ENCODE measurements at regions not wholly inside any gene's neighbourhood (a gene's known extent, or its start where the extent isn't known, plus 50 kb on each side); places are given as distances from the start of the nearest gene placed in this dataset.

GRCh38 chr11:116647305-116648080 lies 125.3 kb downstream of the BUD13 start:
- no peak for ATAC-seq
- TF ChIP-seq ZFP3 (CRISPR knock-in tag; IDR thresholded peaks at IDR 0.05) (no peak), SNAI2 (CRISPR knock-in tag; IDR thresholded peaks at IDR 0.05) (no peak), OSR1 (CRISPR knock-in tag; IDR thresholded peaks at IDR 0.05) (no peak), TOX (CRISPR knock-in tag; IDR thresholded peaks at IDR 0.05; ENCODE audit: borderline replicate concordance) (no peak), ARNTL (CRISPR knock-in tag; IDR thresholded peaks at IDR 0.05; ENCODE audit: borderline replicate concordance, low read depth) (no peak), RARB (CRISPR knock-in tag; IDR thresholded peaks at IDR 0.05) (no peak), ESRRG (CRISPR knock-in tag; IDR thresholded peaks at IDR 0.05) (no peak), ISL1 (CRISPR knock-in tag; IDR thresholded peaks at IDR 0.05) (no peak), GLIS3 (CRISPR knock-in tag; IDR thresholded peaks at IDR 0.05) (no peak), BACH2 (CRISPR knock-in tag; IDR thresholded peaks at IDR 0.05; ENCODE audit: borderline replicate concordance) (no peak), ZC3H10 (CRISPR knock-in tag; IDR thresholded peaks at IDR 0.05) (no peak), PPARA (CRISPR knock-in tag; IDR thresholded peaks at IDR 0.05; ENCODE audit: borderline replicate concordance) (no peak)
- TF ChIP-seq, protein P1, sequence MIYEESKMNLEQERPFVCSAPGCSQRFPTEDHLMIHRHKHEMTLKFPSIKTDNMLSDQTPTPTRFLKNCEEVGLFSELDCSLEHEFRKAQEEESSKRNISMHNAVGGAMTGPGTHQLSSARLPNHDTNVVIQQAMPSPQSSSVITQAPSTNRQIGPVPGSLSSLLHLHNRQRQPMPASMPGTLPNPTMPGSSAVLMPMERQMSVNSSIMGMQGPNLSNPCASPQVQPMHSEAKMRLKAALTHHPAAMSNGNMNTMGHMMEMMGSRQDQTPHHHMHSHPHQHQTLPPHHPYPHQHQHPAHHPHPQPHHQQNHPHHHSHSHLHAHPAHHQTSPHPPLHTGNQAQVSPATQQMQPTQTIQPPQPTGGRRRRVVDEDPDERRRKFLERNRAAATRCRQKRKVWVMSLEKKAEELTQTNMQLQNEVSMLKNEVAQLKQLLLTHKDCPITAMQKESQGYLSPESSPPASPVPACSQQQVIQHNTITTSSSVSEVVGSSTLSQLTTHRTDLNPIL (CRISPR knock-in tag; IDR thresholded peaks at IDR 0.05; ENCODE audit: low read depth), result no peak
- TF ChIP-seq, protein P2, sequence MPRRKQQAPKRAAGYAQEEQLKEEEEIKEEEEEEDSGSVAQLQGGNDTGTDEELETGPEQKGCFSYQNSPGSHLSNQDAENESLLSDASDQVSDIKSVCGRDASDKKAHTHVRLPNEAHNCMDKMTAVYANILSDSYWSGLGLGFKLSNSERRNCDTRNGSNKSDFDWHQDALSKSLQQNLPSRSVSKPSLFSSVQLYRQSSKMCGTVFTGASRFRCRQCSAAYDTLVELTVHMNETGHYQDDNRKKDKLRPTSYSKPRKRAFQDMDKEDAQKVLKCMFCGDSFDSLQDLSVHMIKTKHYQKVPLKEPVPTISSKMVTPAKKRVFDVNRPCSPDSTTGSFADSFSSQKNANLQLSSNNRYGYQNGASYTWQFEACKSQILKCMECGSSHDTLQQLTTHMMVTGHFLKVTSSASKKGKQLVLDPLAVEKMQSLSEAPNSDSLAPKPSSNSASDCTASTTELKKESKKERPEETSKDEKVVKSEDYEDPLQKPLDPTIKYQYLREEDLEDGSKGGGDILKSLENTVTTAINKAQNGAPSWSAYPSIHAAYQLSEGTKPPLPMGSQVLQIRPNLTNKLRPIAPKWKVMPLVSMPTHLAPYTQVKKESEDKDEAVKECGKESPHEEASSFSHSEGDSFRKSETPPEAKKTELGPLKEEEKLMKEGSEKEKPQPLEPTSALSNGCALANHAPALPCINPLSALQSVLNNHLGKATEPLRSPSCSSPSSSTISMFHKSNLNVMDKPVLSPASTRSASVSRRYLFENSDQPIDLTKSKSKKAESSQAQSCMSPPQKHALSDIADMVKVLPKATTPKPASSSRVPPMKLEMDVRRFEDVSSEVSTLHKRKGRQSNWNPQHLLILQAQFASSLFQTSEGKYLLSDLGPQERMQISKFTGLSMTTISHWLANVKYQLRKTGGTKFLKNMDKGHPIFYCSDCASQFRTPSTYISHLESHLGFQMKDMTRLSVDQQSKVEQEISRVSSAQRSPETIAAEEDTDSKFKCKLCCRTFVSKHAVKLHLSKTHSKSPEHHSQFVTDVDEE (CRISPR knock-in tag; IDR thresholded peaks at IDR 0.05), result no peak

DNA sequence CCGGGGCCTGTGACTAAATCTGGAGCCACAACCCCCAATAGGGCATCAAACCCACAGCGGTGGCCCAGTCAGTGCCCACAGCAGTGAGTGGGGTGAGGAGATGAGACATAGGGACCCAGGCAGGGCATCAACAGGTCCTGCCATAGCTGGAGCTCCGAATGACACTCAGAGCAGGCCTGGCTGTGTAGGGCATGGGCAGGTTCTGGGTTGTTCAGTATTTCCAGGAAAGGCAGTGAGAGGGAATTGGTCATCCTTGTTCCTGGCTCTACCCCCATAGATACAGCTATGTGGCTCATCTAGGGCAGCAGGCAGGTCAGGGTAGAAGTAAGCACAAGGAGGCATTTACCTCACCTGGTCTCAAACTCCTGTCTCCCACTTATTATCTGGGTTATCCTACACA lies 126.6 kb downstream of the BUD13 start:
- no peak for TF ChIP-seq ESRRG (CRISPR knock-in tag; IDR thresholded peaks at IDR 0.05)
- TF ChIP-seq ZFP3 (CRISPR knock-in tag; IDR thresholded peaks at IDR 0.05), result no peak
- no peak for TF ChIP-seq ARNTL (CRISPR knock-in tag; IDR thresholded peaks at IDR 0.05; ENCODE audit: borderline replicate concordance, low read depth)
- no peak for TF ChIP-seq ZC3H10 (CRISPR knock-in tag; IDR thresholded peaks at IDR 0.05)
- no peak for TF ChIP-seq CSRNP3 (CRISPR knock-in tag; IDR thresholded peaks at IDR 0.05)
- TF ChIP-seq OSR1 (CRISPR knock-in tag; IDR thresholded peaks at IDR 0.05), result no peak
- TF ChIP-seq BACH2 (CRISPR knock-in tag; IDR thresholded peaks at IDR 0.05; ENCODE audit: borderline replicate concordance), result no peak
- TF ChIP-seq, protein P3, sequence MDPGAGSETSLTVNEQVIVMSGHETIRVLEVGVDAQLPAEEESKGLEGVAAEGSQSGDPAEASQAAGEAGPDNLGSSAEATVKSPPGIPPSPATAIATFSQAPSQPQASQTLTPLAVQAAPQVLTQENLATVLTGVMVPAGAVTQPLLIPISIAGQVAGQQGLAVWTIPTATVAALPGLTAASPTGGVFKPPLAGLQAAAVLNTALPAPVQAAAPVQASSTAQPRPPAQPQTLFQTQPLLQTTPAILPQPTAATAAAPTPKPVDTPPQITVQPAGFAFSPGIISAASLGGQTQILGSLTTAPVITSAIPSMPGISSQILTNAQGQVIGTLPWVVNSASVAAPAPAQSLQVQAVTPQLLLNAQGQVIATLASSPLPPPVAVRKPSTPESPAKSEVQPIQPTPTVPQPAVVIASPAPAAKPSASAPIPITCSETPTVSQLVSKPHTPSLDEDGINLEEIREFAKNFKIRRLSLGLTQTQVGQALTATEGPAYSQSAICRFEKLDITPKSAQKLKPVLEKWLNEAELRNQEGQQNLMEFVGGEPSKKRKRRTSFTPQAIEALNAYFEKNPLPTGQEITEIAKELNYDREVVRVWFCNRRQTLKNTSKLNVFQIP (CRISPR knock-in tag; IDR thresholded peaks at IDR 0.05; ENCODE audit: borderline replicate concordance, low read depth), result no peak
- TF ChIP-seq ZFP30 (CRISPR knock-in tag; IDR thresholded peaks at IDR 0.05), result no peak
- no peak for TF ChIP-seq CSDC2 (CRISPR knock-in tag; IDR thresholded peaks at IDR 0.05)
- TF ChIP-seq, protein P2 (CRISPR knock-in tag; IDR thresholded peaks at IDR 0.05), result no peak
- no peak for ATAC-seq

GRCh38 chr11:116644941-116645305 lies 127.9 kb downstream of the BUD13 start:
- ATAC-seq, result no peak
- TF ChIP-seq ZFP30 (CRISPR knock-in tag; IDR thresholded peaks at IDR 0.05), result no peak
- no peak for TF ChIP-seq ZC3H10 (CRISPR knock-in tag; IDR thresholded peaks at IDR 0.05)
- no peak for TF ChIP-seq ISL1 (CRISPR knock-in tag; IDR thresholded peaks at IDR 0.05)
- no peak for TF ChIP-seq ARNTL (CRISPR knock-in tag; IDR thresholded peaks at IDR 0.05; ENCODE audit: borderline replicate concordance, low read depth)
- TF ChIP-seq, protein P2 (CRISPR knock-in tag; IDR thresholded peaks at IDR 0.05), result no peak
- TF ChIP-seq CSRNP3 (CRISPR knock-in tag; IDR thresholded peaks at IDR 0.05), result no peak
- no peak for TF ChIP-seq ZNF70 (CRISPR knock-in tag; IDR thresholded peaks at IDR 0.05)
- no peak for TF ChIP-seq CSDC2 (CRISPR knock-in tag; IDR thresholded peaks at IDR 0.05)
- no peak for TF ChIP-seq ESRRG (CRISPR knock-in tag; IDR thresholded peaks at IDR 0.05)
- TF ChIP-seq TCF4 (CRISPR knock-in tag; IDR thresholded peaks at IDR 0.05; ENCODE audit: borderline replicate concordance), result no peak
